Sigmoid colon (tissue), 6 donors: ENCODE measurements at regions not wholly inside any gene's neighbourhood (a gene's known extent, or its start where the extent isn't known, plus 50 kb on each side); places are given as distances from the start of the nearest gene placed in this dataset.

ENCODE experiments used
- DNase-seq: peaks from one replicate; pipeline ENCODE4 v3.0.0-alpha.2; 2019
- H3K27ac ChIP-seq, 4 donors: fragments of 200-600 bp; sonication (generic); one replicate each; pipeline ENCODE4 v1.5.1; 2016 to 2019; ENCODE audit warnings: mild to moderate bottlenecking in 1 of 4
- H3K27me3 ChIP-seq, 3 donors: fragments of 200-600 bp; sonication (generic); one replicate each; pipeline ENCODE4 v1.5.1; 2019; ENCODE audit warnings: mild to moderate bottlenecking in 1 of 3
- H3K36me3 ChIP-seq, 4 donors: fragments of 200-600 bp; sonication (generic); one replicate each; pipeline ENCODE4 v1.5.1; 2016 to 2019
- H3K4me1 ChIP-seq, 4 donors: fragments of 200-600 bp; sonication (generic); one replicate each; pipeline ENCODE4 v1.5.1; 2017 to 2019
- H3K4me3 ChIP-seq, 4 donors: fragments of 200-600 bp; sonication (generic); one replicate each; pipeline ENCODE4 v1.5.1; 2017 to 2019; ENCODE audit warnings: mild to moderate bottlenecking in 2 of 4, moderate library complexity in 1 of 4
- H3K9me3 ChIP-seq, 4 donors: fragments of 200-600 bp in 3 of 4; sonication (generic) in 3 of 4; one replicate each; pipeline versions ENCODE4 v1.5.1 to v1.6.1; 2013 to 2019
- CTCF ChIP-seq, 4 experiments: fragments of 450-650 bp in 3 of 4; fragments of 200-600 bp in 1 of 4; IDR thresholded peaks; one replicate each; pipeline ENCODE4 v1.5.1; 2016 to 2019; ENCODE audit warnings: antibody characterized with exemption in 4 of 4, mild to moderate bottlenecking in 3 of 4, moderate library complexity in 2 of 4
- EP300 ChIP-seq, 4 donors: sonication (generic); formaldehyde crosslinking; IDR thresholded peaks; one replicate each; pipeline ENCODE4 v1.6.1; 2017; ENCODE audit warnings: antibody characterized with exemption in 4 of 4
- POLR2A ChIP-seq, 2 donors: fragments of 450-650 bp; IDR thresholded peaks; one replicate each; pipeline ENCODE4 v1.6.1; 2016; ENCODE audit warnings: antibody characterized with exemption in 2 of 2, mild to moderate bottlenecking in 2 of 2, moderate library complexity in 2 of 2
- POLR2AphosphoS5 ChIP-seq, 4 donors: sonication (generic); formaldehyde crosslinking; IDR thresholded peaks; one replicate each; pipeline ENCODE4 v1.6.1; 2017; ENCODE audit warnings: antibody characterized with exemption in 4 of 4
- WGBS, 2 donors: extraction: QIAGEN DNeasy Blood & Tissue Kit; methylation state at CpG; one replicate each; pipeline ENCODE4 v1.1.7; 2013; 5-methylcytosine and 5-hydroxymethylcytosine counted together
- intact Hi-C: fragments of 100-400 bp; cut with DNase I; formaldehyde crosslinking; loops from one replicate; pipeline ENCODE4 v1.15.1; 2023
- donor health status: healthy with polysubstance abuse.
- donor health status: healthy.

DNA sequence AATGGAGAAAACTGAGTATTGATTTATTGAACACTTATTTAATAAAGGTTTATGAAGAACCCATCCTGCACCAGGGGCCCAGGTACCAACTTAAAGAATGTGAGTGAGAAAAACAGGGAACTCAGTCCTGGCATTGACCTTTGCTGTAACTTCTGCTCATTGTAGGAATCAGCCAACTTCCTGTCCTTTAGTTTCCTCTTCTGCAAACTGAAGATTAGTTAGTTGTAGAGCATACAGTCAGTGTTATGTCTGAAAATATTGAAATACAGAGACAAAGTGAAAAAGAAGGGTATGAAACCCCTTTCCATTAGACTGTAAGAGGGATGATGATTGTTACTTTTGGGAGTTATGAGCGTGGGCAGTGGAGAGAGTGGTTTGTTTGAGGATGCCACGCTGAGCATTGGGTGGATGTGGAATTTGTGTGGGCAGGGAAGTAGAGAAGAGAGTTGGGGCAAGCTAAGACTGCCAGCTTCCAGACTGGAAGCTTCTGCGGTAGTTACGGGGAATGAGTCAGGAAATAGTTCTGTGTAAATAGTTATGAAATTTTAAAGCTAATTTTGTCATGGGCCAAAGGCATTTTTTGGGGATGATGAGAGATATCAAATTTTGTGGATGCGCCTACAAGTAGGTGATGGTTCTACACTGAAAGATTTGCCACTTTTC lies 89.2 kb downstream of the GPR88 start:
- H3K36me3 ChIP-seq: no peaks in the 10 kb centered on the region
- peaks cover 0 to 11% (median 7%) of the 10 kb centered on the region in 4 donors for H3K4me1 ChIP-seq
- no peaks in the 10 kb centered on the region for H3K27me3 ChIP-seq
- no peak for DNase-seq
- H3K9me3 ChIP-seq: no peaks in the 10 kb centered on the region
- intact Hi-C loops: no loop called here
- H3K4me3 ChIP-seq: no peak overlapping the region
- 79 to 86% methylated on average over 5 of the region's 5 CpGs for WGBS, 2 donors
- peak overlapping the region in 2 of 4 donors; percentile 27 to 31 for H3K27ac ChIP-seq
- no peak for TF ChIP-seq EP300 (IDR thresholded peaks at IDR 0.05)
- TF ChIP-seq POLR2AphosphoS5 (IDR thresholded peaks at IDR 0.05): no peak
- no peak for TF ChIP-seq CTCF (IDR thresholded peaks at IDR 0.05)
- TF ChIP-seq POLR2A (IDR thresholded peaks at IDR 0.05): no peak

DNA sequence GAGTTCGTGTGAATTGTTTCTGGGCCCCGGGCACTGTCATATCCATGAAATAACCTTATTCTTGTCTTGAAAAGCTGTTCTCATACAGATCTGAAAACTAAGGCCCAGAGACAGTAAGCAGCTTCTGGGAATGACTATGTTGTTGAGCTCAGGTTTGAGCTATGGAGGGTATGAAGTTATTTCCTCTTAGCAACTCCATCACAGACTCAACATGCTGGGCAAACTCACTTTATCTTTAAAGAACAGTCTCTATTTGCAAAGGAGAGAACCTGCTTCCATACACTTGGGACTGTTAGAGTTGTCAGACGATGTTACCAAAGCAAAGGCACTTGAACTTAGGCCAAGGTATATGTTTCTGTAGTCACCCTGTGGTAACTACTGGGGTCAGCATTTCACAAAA lies 90.0 kb downstream of the GPR88 start:
- no peaks in the 10 kb centered on the region for H3K36me3 ChIP-seq
- DNase-seq: no peak
- intact Hi-C loops: no loop called here
- TF ChIP-seq CTCF (IDR thresholded peaks at IDR 0.05) (no peak), POLR2A (IDR thresholded peaks at IDR 0.05) (no peak)
- H3K9me3 ChIP-seq: no peaks in the 10 kb centered on the region
- peak overlapping the region in 2 of 4 donors; percentile 24 to 40 for H3K27ac ChIP-seq
- no peak overlapping the region for H3K4me3 ChIP-seq
- peaks cover 0 to 11% (median 7%) of the 10 kb centered on the region in 4 donors for H3K4me1 ChIP-seq
- WGBS, 2 donors: 87 to 92% methylated on average over 3 of the region's 3 CpGs
- H3K27me3 ChIP-seq: no peaks in the 10 kb centered on the region

GRCh38 chr1:100628631-100629081 lies 90.7 kb downstream of the GPR88 start:
- whole genome bisulfite sequencing, 2 donors: 55 to 71% methylated on average over 4 of the region's 4 CpGs
- H3K4me1 ChIP-seq: peaks cover 0 to 11% (median 7%) of the 10 kb centered on the region in 4 donors
- H3K36me3 ChIP-seq: no peaks in the 10 kb centered on the region
- intact Hi-C loops: no loop called here
- H3K4me3 ChIP-seq: no peak overlapping the region
- no peaks in the 10 kb centered on the region for H3K27me3 ChIP-seq
- no peak for TF ChIP-seq EP300 (IDR thresholded peaks at IDR 0.05)
- TF ChIP-seq CTCF (IDR thresholded peaks at IDR 0.05): no peak
- no peak for TF ChIP-seq POLR2A (IDR thresholded peaks at IDR 0.05)
- no peak for TF ChIP-seq POLR2AphosphoS5 (IDR thresholded peaks at IDR 0.05)
- H3K9me3 ChIP-seq: no peaks in the 10 kb centered on the region
- DNase-seq: no peak
- peak overlapping the region in 3 of 4 donors; percentile 18 to 40 (median 24) for H3K27ac ChIP-seq

DNA sequence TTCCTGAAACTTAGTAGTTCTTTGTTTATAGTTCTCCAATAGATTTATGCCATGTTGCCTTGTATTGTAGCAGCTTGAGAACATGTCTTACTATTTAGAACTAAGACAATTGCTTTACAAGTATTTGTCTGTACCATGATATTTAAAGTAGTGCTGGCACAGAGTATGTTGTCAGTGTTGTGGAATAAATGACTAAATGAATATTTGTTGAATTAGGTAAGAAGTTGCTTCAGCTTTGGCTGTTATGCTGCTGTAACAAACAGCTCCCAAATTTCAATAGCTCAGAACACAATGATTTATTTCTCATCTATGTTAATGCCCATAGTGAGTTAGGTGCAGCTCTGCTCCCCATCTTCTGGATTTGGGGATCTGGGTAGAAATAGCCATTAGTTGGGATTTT lies 90.2 kb upstream of the VCAM1 start:
- DNase-seq: no peak
- TF ChIP-seq POLR2A (IDR thresholded peaks at IDR 0.05) (no peak), POLR2AphosphoS5 (IDR thresholded peaks at IDR 0.05) (peak in 2 of 4 donors; percentile 29 to 33), CTCF (IDR thresholded peaks at IDR 0.05) (no peak)
- H3K36me3 ChIP-seq: no peaks in the 10 kb centered on the region
- no peak overlapping the region for H3K4me3 ChIP-seq
- H3K4me1 ChIP-seq: peaks cover 0 to 11% (median 7%) of the 10 kb centered on the region in 4 donors
- no peaks in the 10 kb centered on the region for H3K9me3 ChIP-seq
- H3K27me3 ChIP-seq: no peaks in the 10 kb centered on the region
- intact Hi-C loops: no loop called here
- peak overlapping the region in 2 of 4 donors; percentile 24 to 40 for H3K27ac ChIP-seq
